ENCODE measurements at regions not wholly inside any gene's neighbourhood (a gene's known extent, or its start where the extent isn't known, plus 50 kb on each side); places are given as distances from the start of the nearest gene placed in this dataset.

DNA sequence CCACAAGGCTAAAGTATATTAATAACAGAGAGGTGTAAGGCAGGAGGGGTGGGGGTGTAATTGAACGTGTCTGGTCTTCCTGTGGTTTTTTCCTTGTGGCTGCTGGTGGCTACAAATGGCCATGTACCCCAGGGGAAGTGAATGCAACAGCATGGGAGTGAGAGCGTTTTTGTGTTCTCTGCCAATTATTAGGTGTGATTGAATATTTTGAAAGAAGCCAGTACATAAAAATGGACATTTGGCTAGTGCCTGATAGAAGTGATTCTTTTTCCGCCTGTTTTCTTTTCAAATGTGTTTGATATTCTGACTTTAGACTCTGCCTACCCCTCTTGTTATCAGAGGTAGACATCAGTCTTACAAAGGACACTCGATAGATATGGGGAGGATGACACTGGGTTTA lies 141.3 kb downstream of the PRL start:
- TF ChIP-seq GATA2 (IDR thresholded peaks at IDR 0.05; ENCODE audit: low read depth, low read length) (no peak), GATA3 (IDR thresholded peaks at IDR 0.05; ENCODE audit: low read depth, low read length) (no peak)
